Peyer's patch (tissue), 4 donors: ENCODE measurements at regions not wholly inside any gene's neighbourhood (a gene's known extent, or its start where the extent isn't known, plus 50 kb on each side); places are given as distances from the start of the nearest gene placed in this dataset.

Experiments used
- CTCF ChIP-seq, 6 experiments: fragments of 450-650 bp in 4 of 6; fragments of 200-600 bp in 2 of 6; sonication (generic) in 1 of 6; IDR thresholded peaks; one replicate each; pipeline ENCODE4 v1.5.1; 2017 to 2019; ENCODE audit warnings: antibody characterized with exemption in 6 of 6, mild to moderate bottlenecking in 3 of 6, moderate library complexity in 1 of 6
- POLR2A ChIP-seq, 2 donors: fragments of 450-650 bp; IDR thresholded peaks; one replicate each; pipeline ENCODE4 v1.5.1; 2017; ENCODE audit warnings: antibody characterized with exemption in 2 of 2, mild to moderate bottlenecking in 2 of 2, moderate library complexity in 2 of 2

- TF ChIP-seq CTCF (IDR thresholded peaks at IDR 0.05) (no peak), POLR2A (IDR thresholded peaks at IDR 0.05) (no peak)
Observed at GRCh38 chr6:41467627-41468404, 78.4 kb upstream of the FOXP4 start.
